ENCODE measurements at regions not wholly inside any gene's neighbourhood (a gene's known extent, or its start where the extent isn't known, plus 50 kb on each side); places are given as distances from the start of the nearest gene placed in this dataset.

DNA sequence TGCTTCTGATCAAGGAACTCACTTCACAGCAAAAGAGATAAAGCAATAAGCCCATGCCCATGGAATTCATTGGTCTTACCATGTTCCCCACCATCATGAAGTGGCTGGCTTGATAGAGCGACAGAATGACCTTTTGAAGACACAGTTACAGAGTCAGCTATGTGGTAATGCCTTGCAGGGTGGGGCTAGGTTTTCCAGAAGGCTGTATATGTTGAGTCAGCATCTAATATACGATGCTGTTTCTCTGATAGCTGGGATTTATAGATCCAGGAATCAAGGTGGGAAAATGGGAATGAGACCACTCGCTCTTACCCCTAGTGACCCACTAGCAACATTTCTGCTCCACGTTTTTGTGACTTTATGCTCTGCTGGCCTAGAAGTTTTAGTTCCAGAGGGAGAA lies 220.7 kb upstream of the RSPO3 start:
- H3K36me3 ChIP-seq (ENCODE audit: insufficient read depth, low read length) = no peaks in the 10 kb centered on the region
- no peaks in the 10 kb centered on the region for H3K4me1 ChIP-seq (ENCODE audit: low read length)
- DNase-seq = no peak
- H3K9me3 ChIP-seq (ENCODE audit: low read length) = no peaks in the 10 kb centered on the region
- H3K9me2 ChIP-seq (replicated peaks; ENCODE audit: insufficient read depth, low read length) = no peaks in the 10 kb centered on the region; the same call in 1 of the 2 replicates
- H3K4me3 ChIP-seq (ENCODE audit: low read length) = no peak overlapping the region
- H4K20me1 ChIP-seq (ENCODE audit: insufficient read depth, low read depth, low read length) = no peaks in the 10 kb centered on the region
- no peak overlapping the region for H3K4me2 ChIP-seq (ENCODE audit: low read depth, low read length, poor library complexity, severe bottlenecking)
- no peaks in the 10 kb centered on the region for H3K27me3 ChIP-seq (ENCODE audit: low read length)
- H3K9ac ChIP-seq (ENCODE audit: low read length) = no peak overlapping the region
- no peak overlapping the region for H2AFZ ChIP-seq (ENCODE audit: low read length)
- no peak overlapping the region for H3K27ac ChIP-seq (ENCODE audit: low read length)
- H3K79me2 ChIP-seq (ENCODE audit: low read length) = no peaks in the 10 kb centered on the region

DNA sequence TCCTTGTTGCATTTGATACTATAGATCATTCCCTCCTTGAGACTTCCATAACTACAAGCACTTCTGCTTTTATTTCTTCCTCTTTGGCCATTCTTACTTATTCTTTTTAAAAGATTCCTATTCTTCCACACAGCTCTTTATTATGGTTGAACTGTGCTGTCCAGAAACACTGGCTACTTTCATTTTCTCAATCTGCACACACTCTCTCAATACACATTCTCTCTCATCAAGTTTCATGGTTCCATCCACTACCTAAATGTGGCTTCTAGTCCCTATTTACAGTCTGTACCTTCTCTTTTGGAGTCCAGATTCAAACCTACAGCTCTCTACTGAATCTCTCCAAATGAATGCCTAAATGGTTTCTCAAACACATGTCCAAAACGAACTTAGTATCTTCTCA lies 214.3 kb upstream of the RSPO3 start:
- Histone ChIP-seq H2AFZ (ENCODE audit: low read length) (no peak overlapping the region), H3K27me3 (ENCODE audit: low read length) (no peaks in the 10 kb centered on the region), H3K36me3 (ENCODE audit: insufficient read depth, low read length) (no peaks in the 10 kb centered on the region), H3K9ac (ENCODE audit: low read length) (no peak overlapping the region), H3K9me2 (replicated peaks; ENCODE audit: insufficient read depth, low read length) (no peaks in the 10 kb centered on the region), H3K9me3 (ENCODE audit: low read length) (no peaks in the 10 kb centered on the region), H3K4me1 (ENCODE audit: low read length) (no peaks in the 10 kb centered on the region), H3K79me2 (ENCODE audit: low read length) (no peaks in the 10 kb centered on the region), H3K4me3 (ENCODE audit: low read length) (no peak overlapping the region), H3K27ac (ENCODE audit: low read length) (no peak overlapping the region), H4K20me1 (ENCODE audit: insufficient read depth, low read depth, low read length) (no peaks in the 10 kb centered on the region), H3K4me2 (ENCODE audit: low read depth, low read length, poor library complexity, severe bottlenecking) (no peak overlapping the region)
- DNase-seq = no peak

DNA sequence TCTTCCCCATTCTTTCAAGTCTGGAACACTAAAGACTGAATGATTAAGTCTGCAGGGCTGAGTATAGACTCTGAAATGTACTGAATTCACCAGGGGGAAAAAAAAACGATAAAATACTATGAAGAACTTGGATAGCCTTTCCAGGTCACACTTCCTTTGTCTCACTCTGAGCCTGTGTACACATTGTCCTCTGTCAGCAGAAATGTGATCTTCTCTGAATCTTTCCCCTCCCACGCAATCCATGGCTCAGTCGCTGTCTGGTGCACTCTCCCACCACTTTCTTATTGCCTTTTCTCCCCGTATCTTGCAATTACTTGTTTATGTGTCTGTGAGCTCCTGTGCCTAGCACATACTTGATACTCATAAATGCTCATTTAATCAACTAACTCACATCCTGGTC lies 212.6 kb upstream of the RSPO3 start:
- Histone ChIP-seq H3K4me1 (ENCODE audit: low read length) (no peaks in the 10 kb centered on the region), H2AFZ (ENCODE audit: low read length) (no peak overlapping the region), H3K27me3 (ENCODE audit: low read length) (no peaks in the 10 kb centered on the region; the same call in 1 of the 2 replicates), H4K20me1 (ENCODE audit: insufficient read depth, low read depth, low read length) (no peaks in the 10 kb centered on the region), H3K36me3 (ENCODE audit: insufficient read depth, low read length) (no peaks in the 10 kb centered on the region), H3K79me2 (ENCODE audit: low read length) (no peaks in the 10 kb centered on the region), H3K4me2 (ENCODE audit: low read depth, low read length, poor library complexity, severe bottlenecking) (no peak overlapping the region), H3K9me3 (ENCODE audit: low read length) (no peaks in the 10 kb centered on the region), H3K27ac (ENCODE audit: low read length) (no peak overlapping the region), H3K9me2 (replicated peaks; ENCODE audit: insufficient read depth, low read length) (no peaks in the 10 kb centered on the region), H3K4me3 (ENCODE audit: low read length) (no peak overlapping the region), H3K9ac (ENCODE audit: low read length) (no peak overlapping the region)
- no peak for DNase-seq

DNA sequence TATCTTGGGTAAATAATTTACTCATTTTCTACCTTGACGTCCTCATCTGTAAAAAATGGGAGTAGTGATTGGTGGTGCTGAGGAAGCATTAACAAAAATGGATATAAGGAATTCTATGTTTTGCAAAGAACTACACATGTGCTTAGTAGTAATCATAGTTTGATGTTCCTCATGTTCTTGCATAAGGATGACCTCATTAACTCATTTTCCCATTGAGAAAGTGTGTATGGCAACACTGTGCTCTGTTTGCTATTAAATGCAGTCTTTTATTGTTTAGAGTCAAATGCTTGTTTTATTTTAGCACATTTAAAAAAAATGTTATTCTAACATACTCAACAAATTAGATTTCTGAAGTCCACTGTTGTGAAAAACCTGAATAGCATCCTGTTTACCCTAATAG lies 211.2 kb upstream of the RSPO3 start:
- H3K4me3 ChIP-seq (ENCODE audit: low read length) = no peak overlapping the region
- H3K9me2 ChIP-seq (replicated peaks; ENCODE audit: insufficient read depth, low read length) = no peaks in the 10 kb centered on the region
- H3K9ac ChIP-seq (ENCODE audit: low read length) = no peak overlapping the region
- no peak overlapping the region for H3K4me2 ChIP-seq (ENCODE audit: low read depth, low read length, poor library complexity, severe bottlenecking)
- H3K4me1 ChIP-seq (ENCODE audit: low read length) = no peaks in the 10 kb centered on the region
- no peak overlapping the region for H2AFZ ChIP-seq (ENCODE audit: low read length)
- H3K9me3 ChIP-seq (ENCODE audit: low read length) = no peaks in the 10 kb centered on the region
- H4K20me1 ChIP-seq (ENCODE audit: insufficient read depth, low read depth, low read length) = no peaks in the 10 kb centered on the region
- no peaks in the 10 kb centered on the region for H3K79me2 ChIP-seq (ENCODE audit: low read length)
- H3K27me3 ChIP-seq (ENCODE audit: low read length) = no peaks in the 10 kb centered on the region; the same call in 1 of the 2 replicates
- no peak for DNase-seq
- H3K27ac ChIP-seq (ENCODE audit: low read length) = no peak overlapping the region
- H3K36me3 ChIP-seq (ENCODE audit: insufficient read depth, low read length) = no peaks in the 10 kb centered on the region

DNA sequence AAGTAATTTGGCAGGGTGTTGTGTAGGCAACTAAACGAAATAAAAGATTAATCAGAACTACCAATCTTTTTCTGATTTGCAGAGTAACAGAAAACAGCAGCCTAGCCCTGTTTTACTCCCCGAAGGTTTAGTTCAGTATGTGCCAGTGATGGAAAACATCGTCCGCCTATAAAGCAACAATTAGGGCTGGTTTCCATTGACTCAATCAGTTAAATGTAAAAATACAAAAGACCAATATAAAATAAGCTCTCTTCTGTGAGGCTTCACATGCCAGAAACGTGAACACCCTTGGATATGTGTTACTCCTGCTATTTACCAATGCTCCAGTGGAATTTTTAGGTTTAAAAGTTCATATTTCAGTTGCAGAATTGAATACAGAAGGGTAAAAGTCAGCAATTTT lies 210.5 kb upstream of the RSPO3 start:
- H3K9me3 ChIP-seq (ENCODE audit: low read length) = no peaks in the 10 kb centered on the region
- no peak overlapping the region for H3K9ac ChIP-seq (ENCODE audit: low read length)
- H4K20me1 ChIP-seq (ENCODE audit: insufficient read depth, low read depth, low read length) = no peaks in the 10 kb centered on the region
- no peak for DNase-seq
- no peak overlapping the region for H3K4me3 ChIP-seq (ENCODE audit: low read length)
- no peak overlapping the region for H2AFZ ChIP-seq (ENCODE audit: low read length)
- H3K9me2 ChIP-seq (replicated peaks; ENCODE audit: insufficient read depth, low read length) = no peaks in the 10 kb centered on the region
- H3K4me2 ChIP-seq (ENCODE audit: low read depth, low read length, poor library complexity, severe bottlenecking) = no peak overlapping the region
- H3K27me3 ChIP-seq (ENCODE audit: low read length) = no peaks in the 10 kb centered on the region; the same call in 1 of the 2 replicates
- no peaks in the 10 kb centered on the region for H3K79me2 ChIP-seq (ENCODE audit: low read length)
- H3K4me1 ChIP-seq (ENCODE audit: low read length) = no peaks in the 10 kb centered on the region
- H3K27ac ChIP-seq (ENCODE audit: low read length) = no peak overlapping the region
- H3K36me3 ChIP-seq (ENCODE audit: insufficient read depth, low read length) = no peaks in the 10 kb centered on the region

DNA sequence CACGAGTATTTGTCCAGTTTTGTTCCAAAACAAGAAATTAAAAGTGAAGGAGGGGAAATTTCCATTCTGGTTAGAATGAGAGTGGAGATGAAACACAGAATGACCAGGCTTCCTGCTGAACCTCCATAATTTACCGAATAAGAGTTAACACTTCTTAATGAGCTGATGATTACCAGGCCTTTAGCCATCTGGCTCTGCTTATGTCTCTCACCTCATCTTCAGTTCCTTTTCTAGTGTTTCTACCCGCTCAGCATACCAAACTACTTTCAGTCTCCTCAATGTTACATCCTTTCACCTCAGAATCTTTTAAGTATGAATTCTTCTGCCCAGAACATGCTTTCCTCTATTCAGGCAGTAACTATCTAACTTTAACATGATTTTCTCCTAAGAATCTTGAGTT lies 209.0 kb upstream of the RSPO3 start:
- DNase-seq = no peak
- H3K36me3 ChIP-seq (ENCODE audit: insufficient read depth, low read length) = no peaks in the 10 kb centered on the region
- no peaks in the 10 kb centered on the region; the same call in 1 of the 2 replicates for H3K27me3 ChIP-seq (ENCODE audit: low read length)
- no peaks in the 10 kb centered on the region for H4K20me1 ChIP-seq (ENCODE audit: insufficient read depth, low read depth, low read length)
- no peak overlapping the region for H3K27ac ChIP-seq (ENCODE audit: low read length)
- no peaks in the 10 kb centered on the region for H3K9me2 ChIP-seq (replicated peaks; ENCODE audit: insufficient read depth, low read length)
- no peaks in the 10 kb centered on the region for H3K4me1 ChIP-seq (ENCODE audit: low read length)
- no peak overlapping the region for H2AFZ ChIP-seq (ENCODE audit: low read length)
- no peaks in the 10 kb centered on the region for H3K9me3 ChIP-seq (ENCODE audit: low read length)
- H3K4me3 ChIP-seq (ENCODE audit: low read length) = no peak overlapping the region
- H3K79me2 ChIP-seq (ENCODE audit: low read length) = no peaks in the 10 kb centered on the region
- H3K9ac ChIP-seq (ENCODE audit: low read length) = no peak overlapping the region
- H3K4me2 ChIP-seq (ENCODE audit: low read depth, low read length, poor library complexity, severe bottlenecking) = no peak overlapping the region

DNA sequence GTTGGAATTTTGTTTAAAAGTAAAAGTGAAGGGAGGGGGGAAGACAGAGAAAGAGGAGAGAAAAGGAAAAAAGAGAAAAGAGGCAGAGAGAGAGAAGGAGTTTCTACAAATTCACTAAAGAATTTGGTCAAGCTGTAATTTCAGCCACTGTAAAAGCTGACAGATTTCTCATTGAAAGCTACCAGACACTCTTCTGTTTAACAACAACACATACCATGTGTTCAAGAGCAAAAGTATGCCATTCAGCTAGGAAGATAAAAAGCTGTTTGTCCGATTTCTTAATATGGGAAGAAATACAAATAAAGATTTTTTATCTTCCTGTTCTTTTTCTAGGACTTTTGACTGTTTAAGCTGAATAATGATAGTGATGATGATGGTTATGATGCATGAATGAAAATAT lies 204.8 kb upstream of the RSPO3 start:
- Histone ChIP-seq H3K4me2 (ENCODE audit: low read depth, low read length, poor library complexity, severe bottlenecking) (no peak overlapping the region), H3K36me3 (ENCODE audit: insufficient read depth, low read length) (no peaks in the 10 kb centered on the region), H3K27me3 (ENCODE audit: low read length) (no peaks in the 10 kb centered on the region; the same call in 1 of the 2 replicates), H4K20me1 (ENCODE audit: insufficient read depth, low read depth, low read length) (no peaks in the 10 kb centered on the region), H3K4me3 (ENCODE audit: low read length) (no peak overlapping the region), H3K9me2 (replicated peaks; ENCODE audit: insufficient read depth, low read length) (no peaks in the 10 kb centered on the region), H3K4me1 (ENCODE audit: low read length) (no peaks in the 10 kb centered on the region), H3K27ac (ENCODE audit: low read length) (no peak overlapping the region), H2AFZ (ENCODE audit: low read length) (no peak overlapping the region), H3K9me3 (ENCODE audit: low read length) (no peaks in the 10 kb centered on the region), H3K9ac (ENCODE audit: low read length) (no peak overlapping the region), H3K79me2 (ENCODE audit: low read length) (no peaks in the 10 kb centered on the region)
- DNase-seq = no peak

DNA sequence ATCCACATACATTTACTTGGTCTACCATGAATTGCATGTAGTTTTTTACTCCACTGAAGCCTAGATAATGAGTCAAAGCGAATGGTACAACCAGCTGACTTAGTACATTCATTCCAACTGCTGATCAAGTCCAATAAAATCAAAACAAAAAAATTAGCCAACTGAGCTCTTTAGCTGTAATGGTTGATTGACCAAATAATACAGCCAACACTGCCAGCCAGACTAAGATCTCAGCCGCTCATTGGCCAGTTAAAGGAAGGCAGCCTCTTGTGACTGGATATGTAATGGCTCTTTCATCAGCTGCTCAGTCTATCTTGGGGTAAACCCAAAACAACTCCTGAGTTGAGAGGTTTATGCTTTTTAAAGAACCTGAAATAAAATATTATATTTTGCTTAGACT lies 204.3 kb upstream of the RSPO3 start:
- no peaks in the 10 kb centered on the region for H3K4me1 ChIP-seq (ENCODE audit: low read length)
- H3K4me2 ChIP-seq (ENCODE audit: low read depth, low read length, poor library complexity, severe bottlenecking) = no peak overlapping the region
- no peak overlapping the region for H3K27ac ChIP-seq (ENCODE audit: low read length)
- no peaks in the 10 kb centered on the region for H3K79me2 ChIP-seq (ENCODE audit: low read length)
- no peaks in the 10 kb centered on the region for H4K20me1 ChIP-seq (ENCODE audit: insufficient read depth, low read depth, low read length)
- no peak overlapping the region for H2AFZ ChIP-seq (ENCODE audit: low read length)
- H3K9me3 ChIP-seq (ENCODE audit: low read length) = no peaks in the 10 kb centered on the region
- no peaks in the 10 kb centered on the region for H3K9me2 ChIP-seq (replicated peaks; ENCODE audit: insufficient read depth, low read length)
- no peak for DNase-seq
- no peaks in the 10 kb centered on the region; the same call in 1 of the 2 replicates for H3K27me3 ChIP-seq (ENCODE audit: low read length)
- H3K4me3 ChIP-seq (ENCODE audit: low read length) = no peak overlapping the region
- H3K9ac ChIP-seq (ENCODE audit: low read length) = no peak overlapping the region
- no peaks in the 10 kb centered on the region for H3K36me3 ChIP-seq (ENCODE audit: insufficient read depth, low read length)

DNA sequence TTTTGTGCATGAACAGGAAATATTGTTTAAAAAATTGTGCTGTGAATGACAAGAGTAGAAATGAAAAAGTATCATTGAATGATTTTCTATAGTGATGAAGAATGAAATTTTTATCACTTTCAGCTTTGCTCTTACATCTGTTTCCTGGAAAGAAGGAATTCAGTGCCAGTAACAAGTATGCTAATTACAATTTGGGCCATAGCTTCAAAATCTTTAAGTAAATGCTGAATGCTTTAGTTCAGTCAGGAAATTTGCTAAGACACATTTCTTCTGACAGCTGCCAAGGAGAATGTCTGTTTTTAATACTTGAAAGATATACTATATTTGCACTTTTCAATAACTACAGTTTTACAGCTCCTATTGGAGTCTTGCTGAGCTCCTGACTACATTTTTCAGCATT lies 203.7 kb upstream of the RSPO3 start:
- Histone ChIP-seq H3K27ac (ENCODE audit: low read length) (no peak overlapping the region), H3K4me2 (ENCODE audit: low read depth, low read length, poor library complexity, severe bottlenecking) (no peak overlapping the region), H3K36me3 (ENCODE audit: insufficient read depth, low read length) (no peaks in the 10 kb centered on the region), H3K79me2 (ENCODE audit: low read length) (no peaks in the 10 kb centered on the region), H2AFZ (ENCODE audit: low read length) (no peak overlapping the region), H3K27me3 (ENCODE audit: low read length) (no peaks in the 10 kb centered on the region; the same call in 1 of the 2 replicates), H4K20me1 (ENCODE audit: insufficient read depth, low read depth, low read length) (no peaks in the 10 kb centered on the region), H3K9me2 (replicated peaks; ENCODE audit: insufficient read depth, low read length) (no peaks in the 10 kb centered on the region), H3K9me3 (ENCODE audit: low read length) (no peaks in the 10 kb centered on the region), H3K4me1 (ENCODE audit: low read length) (no peaks in the 10 kb centered on the region), H3K9ac (ENCODE audit: low read length) (no peak overlapping the region), H3K4me3 (ENCODE audit: low read length) (no peak overlapping the region)
- DNase-seq = no peak

Measured in Karpas-422 (cell line).